ENCODE measurements at regions not wholly inside any gene's neighbourhood (a gene's known extent, or its start where the extent isn't known, plus 50 kb on each side); places are given as distances from the start of the nearest gene placed in this dataset.
A peak's percentile ranks its signal among the peaks of the same experiment; 100 is the strongest.

- TF ChIP-seq E2F4 (CRISPR knock-in tag; IDR thresholded peaks at IDR 0.05; ENCODE audit: borderline replicate concordance, low read depth), result no peak
- no peak for TF ChIP-seq ZNF416 (CRISPR knock-in tag; IDR thresholded peaks at IDR 0.05)
- TF ChIP-seq HMGA2 (CRISPR knock-in tag; IDR thresholded peaks at IDR 0.05), result no peak
- TF ChIP-seq USF1 (CRISPR knock-in tag; IDR thresholded peaks at IDR 0.05), result no peak
- TF ChIP-seq SMAD4 (CRISPR knock-in tag; IDR thresholded peaks at IDR 0.05), result no peak
- TF ChIP-seq IRF2 (CRISPR knock-in tag; IDR thresholded peaks at IDR 0.05; ENCODE audit: borderline replicate concordance, low read depth), result no peak
Observed at GRCh38 chr16:26697807-26698206, 368.9 kb upstream of the C16orf82 start (continued).

GRCh38 chr16:26700250-26700649 lies 366.5 kb upstream of the C16orf82 start:
- H3K9me3 Mint-ChIP-seq, result peaks cover 25% of the 10 kb centered on the region
- CTCF ChIA-PET, result no interaction called here

GRCh38 chr16:26701243-26701886 lies 365.4 kb upstream of the C16orf82 start:
- DNase-seq (ENCODE audit: low spot score) (no peak), ATAC-seq (no peak)
- Mint-ChIP-seq H3K27ac (no peak overlapping the region), H3K36me3 (peaks cover 4% of the 10 kb centered on the region; the same call in 1 of the 2 replicates), H3K9me3 (peaks cover 25% of the 10 kb centered on the region), H3K4me1 (peaks cover 10% of the 10 kb centered on the region), H3K4me3 (no peak overlapping the region), H3K27me3 (ENCODE audit: low read depth) (no peaks in the 10 kb centered on the region; the same call in 1 of the 2 replicates)
- CTCF ChIA-PET, result no interaction called here
- TF ChIP-seq JUN (CRISPR knock-in tag; IDR thresholded peaks at IDR 0.05) (no peak), CTCF (IDR thresholded peaks at IDR 0.05) (no peak), ZNF423 (CRISPR knock-in tag; IDR thresholded peaks at IDR 0.05) (no peak), ETV6 (CRISPR knock-in tag; IDR thresholded peaks at IDR 0.05) (no peak), GTF2I (CRISPR knock-in tag; conservative IDR thresholded peaks at IDR 0.05) (no peak), AR (CRISPR knock-in tag; IDR thresholded peaks at IDR 0.05) (no peak)
- POLR2A ChIA-PET, result no interaction called here

More at GRCh38 chr16:26700250-26700649, 366.5 kb upstream of the C16orf82 start:
- Mint-ChIP-seq H3K36me3 (peaks cover 4% of the 10 kb centered on the region; the same call in 1 of the 2 replicates), H3K4me1 (peaks cover 10% of the 10 kb centered on the region), H3K4me3 (no peak overlapping the region), H3K27ac (no peak overlapping the region), H3K27me3 (ENCODE audit: low read depth) (peaks cover 4% of the 10 kb centered on the region; the same call in 1 of the 2 replicates)
- no peak for ATAC-seq
- no peak for DNase-seq (ENCODE audit: low spot score)
- POLR2A ChIA-PET, result no interaction called here
- TF ChIP-seq MXD4 (CRISPR knock-in tag; IDR thresholded peaks at IDR 0.05; ENCODE audit: borderline replicate concordance) (no peak), ZNF317 (CRISPR knock-in tag; IDR thresholded peaks at IDR 0.05; ENCODE audit: borderline replicate concordance, low read depth) (peak; percentile 85), GRHL2 (CRISPR knock-in tag; IDR thresholded peaks at IDR 0.05; ENCODE audit: insufficient replicate concordance, severe bottlenecking) (no peak), NFYB (CRISPR knock-in tag; conservative IDR thresholded peaks at IDR 0.05; ENCODE audit: low read depth) (no peak), PRDM15 (CRISPR knock-in tag; IDR thresholded peaks at IDR 0.05) (no peak)
